ENCODE measurements at regions not wholly inside any gene's neighbourhood (a gene's known extent, or its start where the extent isn't known, plus 50 kb on each side); places are given as distances from the start of the nearest gene placed in this dataset.

- no peak overlapping the region for H3K27ac ChIP-seq (ENCODE audit: insufficient read length, low read depth, low read length)
- no peak overlapping the region for H3K4ac ChIP-seq (ENCODE audit: low read depth, low read length)
- DNase-seq: no peak
- no peaks in the 10 kb centered on the region for H3K23me2 ChIP-seq (ENCODE audit: insufficient read length, low read depth, low read length, poor library complexity, severe bottlenecking)
- no peaks in the 10 kb centered on the region for H3K79me2 ChIP-seq (ENCODE audit: insufficient read depth, low read length)
- H4K8ac ChIP-seq (replicated peaks; ENCODE audit: insufficient read length, low read depth, low read length): no peak overlapping the region
- H3K4me1 ChIP-seq (ENCODE audit: insufficient read depth, low read length): no peaks in the 10 kb centered on the region
- H3K9ac ChIP-seq (ENCODE audit: extremely low read depth, insufficient read length, low read length): no peak overlapping the region
- no peaks in the 10 kb centered on the region for H3K27me3 Mint-ChIP-seq (ENCODE audit: low read depth)
- no peak overlapping the region for H2AK5ac ChIP-seq (ENCODE audit: insufficient read length, low read length)
- no peak overlapping the region for H3K4me2 ChIP-seq (ENCODE audit: insufficient read depth, insufficient read length, low read length)
- H3T11ph ChIP-seq (ENCODE audit: low read length): no peak overlapping the region
- no peak overlapping the region for H2BK20ac ChIP-seq (ENCODE audit: low read depth, low read length, poor library complexity, severe bottlenecking)
- H4K5ac ChIP-seq (ENCODE audit: insufficient read length, low read depth, low read length): no peak overlapping the region
- H3K14ac ChIP-seq (ENCODE audit: insufficient read depth, low read length): no peak overlapping the region
- no peak overlapping the region for H2AFZ ChIP-seq (ENCODE audit: low read length)
- no peak overlapping the region for H3K4me3 Mint-ChIP-seq
- H3K36me3 Mint-ChIP-seq (ENCODE audit: insufficient read depth in 1 of 3, low read depth in 3 of 3): no peaks in the 10 kb centered on the region
- H4K91ac ChIP-seq (ENCODE audit: insufficient read length, low read depth, low read length): no peak overlapping the region
- H3K79me1 ChIP-seq (ENCODE audit: insufficient read depth, low read depth, low read length, poor library complexity, severe bottlenecking): no peaks in the 10 kb centered on the region
- H3K9me3 ChIP-seq (ENCODE audit: control insufficient read depth, low read depth, low read length): no peaks in the 10 kb centered on the region
- no peaks in the 10 kb centered on the region for H3K4me1 Mint-ChIP-seq
- no peaks in the 10 kb centered on the region for H3K27me3 ChIP-seq (ENCODE audit: insufficient read depth, low read length)
- no peak overlapping the region for H3K23ac ChIP-seq (ENCODE audit: insufficient read length, low read depth, low read length)
- no peaks in the 10 kb centered on the region for H3K9me3 Mint-ChIP-seq
- no peak overlapping the region for H2BK15ac ChIP-seq (ENCODE audit: low read depth, low read length)
- no peaks in the 10 kb centered on the region for H4K20me1 ChIP-seq (ENCODE audit: control insufficient read depth, insufficient read depth, insufficient read length)
- H3K18ac ChIP-seq (ENCODE audit: insufficient read length, low read depth, low read length): no peak overlapping the region
- no peak overlapping the region for H2BK5ac ChIP-seq (ENCODE audit: insufficient read length, low read length)
- no peak for TF ChIP-seq CTCF (conservative IDR thresholded peaks at IDR 0.05)
- no peak overlapping the region for H2BK120ac ChIP-seq (ENCODE audit: low read depth, low read length, poor library complexity, severe bottlenecking)
- no peak overlapping the region for H3K27ac Mint-ChIP-seq
- no CpG with 5 or more reads among the region's 3 CpGs for WGBS (ENCODE audit: extremely low coverage, insufficient read length, low lambda C conversion rate)
- H3K56ac ChIP-seq (ENCODE audit: insufficient read length, low read depth, low read length): no peak overlapping the region
- no peak overlapping the region for H2BK12ac ChIP-seq (ENCODE audit: insufficient read length, low read depth, low read length)
Measured at GRCh38 chr2:140177086-140177485, 1396.9 kb upstream of the NXPH2 start.
